ENCODE measurements at regions not wholly inside any gene's neighbourhood (a gene's known extent, or its start where the extent isn't known, plus 50 kb on each side); places are given as distances from the start of the nearest gene placed in this dataset.

- DNase-seq (ENCODE audit: low spot score) (no peak), ATAC-seq (no peak)
- no peak overlapping the region for H3K4me3 ChIP-seq
- no peaks in the 10 kb centered on the region for H3K79me2 ChIP-seq (replicated peaks; ENCODE audit: insufficient read depth)
- no peak overlapping the region for H3K27ac Mint-ChIP-seq
- H3K27ac ChIP-seq (ENCODE audit: low read depth) = no peak overlapping the region
- H3K27me3 ChIP-seq (ENCODE audit: insufficient read depth) = no peaks in the 10 kb centered on the region
- H3K4me1 Mint-ChIP-seq = no peaks in the 10 kb centered on the region
- TF ChIP-seq ETS1 (IDR thresholded peaks at IDR 0.05) = no peak
- TF ChIP-seq STAT1 (IDR thresholded peaks at IDR 0.05; ENCODE audit: unreplicated experiment) = no peak
- no peak for TF ChIP-seq REST (IDR thresholded peaks at IDR 0.05; ENCODE audit: unreplicated experiment)
- TF ChIP-seq ZNF114 (CRISPR knock-in tag; IDR thresholded peaks at IDR 0.05) = no peak
- no peak for TF ChIP-seq CTCF (conservative IDR thresholded peaks at IDR 0.05; ENCODE audit: low read depth in 2 of 2)
- TF ChIP-seq CREB1 (CRISPR knock-in tag; IDR thresholded peaks at IDR 0.05; ENCODE audit: low read depth) = no peak
- no peak for TF ChIP-seq NANOG (IDR thresholded peaks at IDR 0.05; ENCODE audit: borderline replicate concordance)
- no peak for TF ChIP-seq ZNF331 (CRISPR knock-in tag; IDR thresholded peaks at IDR 0.05; ENCODE audit: low read depth)
- TF ChIP-seq ZNF462 (CRISPR knock-in tag; IDR thresholded peaks at IDR 0.05) = no peak
- TF ChIP-seq JUNB (IDR thresholded peaks at IDR 0.05; ENCODE audit: unreplicated experiment) = no peak
- no peak for TF ChIP-seq EZH2phosphoT487 (IDR thresholded peaks at IDR 0.05; ENCODE audit: unreplicated experiment)
- no peak for TF ChIP-seq EZH2 (IDR thresholded peaks at IDR 0.05; ENCODE audit: low read depth, unreplicated experiment)
- TF ChIP-seq POLR2AphosphoS5 (IDR thresholded peaks at IDR 0.05; ENCODE audit: low read depth) = no peak
- no peaks in the 10 kb centered on the region for H3F3A ChIP-seq (replicated peaks; ENCODE audit: low read depth)
- H3K4me3 Mint-ChIP-seq = no peak overlapping the region
- H3K9me3 Mint-ChIP-seq = 0 out of 3 replicates have a peak, but pooled peaks cover 3% of the 10 kb centered on the region
- H3K9me2 ChIP-seq (ENCODE audit: insufficient read depth) = no peaks in the 10 kb centered on the region; the same call in 1 of the 2 replicates
- no peak overlapping the region for H2AFZ ChIP-seq
- H3K36me3 ChIP-seq (ENCODE audit: insufficient read depth) = no peaks in the 10 kb centered on the region
- H3K27me3 Mint-ChIP-seq (ENCODE audit: insufficient read depth, low read depth, poor library complexity) = peaks cover 1% of the 10 kb centered on the region
- no peaks in the 10 kb centered on the region for H3K4me1 ChIP-seq (ENCODE audit: insufficient read depth)
- H4K20me1 ChIP-seq (replicated peaks; ENCODE audit: insufficient read depth) = no peaks in the 10 kb centered on the region
- H3K36me3 Mint-ChIP-seq (ENCODE audit: low read depth) = no peaks in the 10 kb centered on the region; the same call in 2 of the 3 replicates
- no peak overlapping the region for H3K4me2 ChIP-seq
These were observed 252.6 kb upstream of the CENPE start for GRCh38 chr4:103450693-103451092.
